Fibroblast of lung (primary cell): ENCODE measurements at regions not wholly inside any gene's neighbourhood (a gene's known extent, or its start where the extent isn't known, plus 50 kb on each side); places are given as distances from the start of the nearest gene placed in this dataset.

Experiments used
- DNase-seq, 2 donors: peaks; one replicate each; pipeline versions ENCODE4 v3.0.0 to v3.0.0-alpha.2; 2010; ENCODE audit warnings: low read depth in 2 of 2
- H2AFZ ChIP-seq: 2 replicates; pipeline ENCODE4 v1.5.1; 2012; ENCODE audit warnings: low read length, control low read depth, inconsistent platforms
- H3K27ac ChIP-seq: 2 replicates; pipeline ENCODE4 v1.5.1; 2011; ENCODE audit warnings: low read length, control low read depth; ENCODE audit not compliant: insufficient read depth
- H3K27me3 ChIP-seq: 2 replicates; pipeline ENCODE4 v1.5.1; 2011; ENCODE audit warnings: mild to moderate bottlenecking, low read length; ENCODE audit not compliant: control insufficient read depth, insufficient read depth
- H3K36me3 ChIP-seq: 2 replicates; pipeline ENCODE4 v1.5.1; 2011; ENCODE audit warnings: low read length; ENCODE audit not compliant: control insufficient read depth, insufficient read depth
- H3K4me1 ChIP-seq: 2 replicates; pipeline ENCODE4 v1.5.1; 2011; ENCODE audit warnings: low read length; ENCODE audit not compliant: control insufficient read depth, insufficient read depth; ENCODE audit errors: extremely low read depth
- H3K4me2 ChIP-seq: 2 replicates; pipeline ENCODE4 v1.5.1; 2011; ENCODE audit warnings: low read length, control low read depth; ENCODE audit not compliant: insufficient read depth; ENCODE audit errors: extremely low read depth
- H3K4me3 ChIP-seq, 4 experiments: fragments of 200-600 bp in 1 of 4; sonication (generic) in 1 of 4; replicated peaks in 1 of 4; 2 replicates each; pipeline ENCODE4 v1.5.1; 2011 to 2016; ENCODE audit warnings: low read length in 4 of 4, low read depth in 3 of 4, mild to moderate bottlenecking in 3 of 4, control low read depth in 2 of 4, inconsistent platforms in 1 of 4, mixed read lengths in 1 of 4; ENCODE audit not compliant: insufficient read depth in 1 of 4; ENCODE audit errors: control extremely low read depth in 1 of 4
- H3K79me2 ChIP-seq: 2 replicates; pipeline ENCODE4 v1.5.1; 2012; ENCODE audit warnings: mild to moderate bottlenecking, low read length, inconsistent platforms; ENCODE audit not compliant: control insufficient read depth, insufficient read depth
- H3K9ac ChIP-seq: 2 replicates; pipeline ENCODE4 v1.5.1; 2011; ENCODE audit warnings: mild to moderate bottlenecking, low read length, control low read depth; ENCODE audit not compliant: insufficient read depth
- H3K9me3 ChIP-seq: 2 replicates; pipeline ENCODE4 v1.5.1; 2012; ENCODE audit warnings: low read depth, low read length; ENCODE audit not compliant: control insufficient read depth, insufficient read depth
- H4K20me1 ChIP-seq: 2 replicates; pipeline ENCODE4 v1.5.1; 2011; ENCODE audit warnings: low read length; ENCODE audit not compliant: control insufficient read depth, insufficient read depth; ENCODE audit errors: extremely low read depth
- CTCF ChIP-seq, 2 donors: IDR thresholded peaks in 1 of 2; conservative IDR thresholded peaks in 1 of 2; 1 replicate in 1 of 2; 2 replicates in 1 of 2; pipeline ENCODE4 v1.5.1; 2011 to 2012; ENCODE audit warnings: low read length in 2 of 2, control low read depth in 1 of 2, inconsistent platforms in 1 of 2, low read depth in 1 of 2, mild to moderate bottlenecking in 1 of 2
- EZH2 ChIP-seq: IDR thresholded peaks from 2 replicates; pipeline ENCODE4 v1.5.1; 2012; ENCODE audit warnings: low read length, control low read depth, mild to moderate bottlenecking; ENCODE audit errors: missing control alignments

GRCh38 chr16:13793841-13794409 is 126.0 kb upstream of the ERCC4 start:
- Histone ChIP-seq H2AFZ (no peak overlapping the region), H3K4me3 (no peak overlapping the region), H3K27me3 (no peaks in the 10 kb centered on the region), H3K36me3 (no peaks in the 10 kb centered on the region), H3K9ac (no peak overlapping the region), H3K4me2 (no peak overlapping the region), H3K9me3 (no peaks in the 10 kb centered on the region), H3K4me1 (no peaks in the 10 kb centered on the region), H3K79me2 (no peaks in the 10 kb centered on the region), H3K27ac (no peak overlapping the region), H4K20me1 (no peaks in the 10 kb centered on the region)
- no peak for TF ChIP-seq EZH2
- no peak for TF ChIP-seq CTCF (conservative IDR thresholded peaks at IDR 0.05 in 1 of 2, IDR thresholded peaks at IDR 0.05 in 1 of 2; ENCODE audit: low read depth in 1 of 2, low read length in 2 of 2)
- no peak for DNase-seq

GRCh38 chr16:13795131-13795530 is 124.8 kb upstream of the ERCC4 start:
- TF ChIP-seq EZH2, result no peak
- TF ChIP-seq CTCF (conservative IDR thresholded peaks at IDR 0.05 in 1 of 2, IDR thresholded peaks at IDR 0.05 in 1 of 2; ENCODE audit: low read depth in 1 of 2, low read length in 2 of 2), result no peak
- H3K27ac ChIP-seq, result no peak overlapping the region
- H3K9ac ChIP-seq, result no peak overlapping the region
- no peak for DNase-seq
- no peak overlapping the region for H2AFZ ChIP-seq
- no peaks in the 10 kb centered on the region for H3K9me3 ChIP-seq
- H3K4me1 ChIP-seq, result no peaks in the 10 kb centered on the region
- no peaks in the 10 kb centered on the region for H3K79me2 ChIP-seq
- H3K4me2 ChIP-seq, result no peak overlapping the region
- H3K36me3 ChIP-seq, result no peaks in the 10 kb centered on the region
- no peak overlapping the region for H3K4me3 ChIP-seq
- H3K27me3 ChIP-seq, result no peaks in the 10 kb centered on the region
- no peaks in the 10 kb centered on the region for H4K20me1 ChIP-seq

GRCh38 chr16:13797718-13798117 is 122.2 kb upstream of the ERCC4 start:
- H3K27me3 ChIP-seq, result no peaks in the 10 kb centered on the region
- H3K27ac ChIP-seq, result no peak overlapping the region
- no peak overlapping the region for H3K9ac ChIP-seq
- H4K20me1 ChIP-seq, result no peaks in the 10 kb centered on the region
- no peak overlapping the region for H3K4me3 ChIP-seq
- no peak overlapping the region for H2AFZ ChIP-seq
- no peak overlapping the region for H3K4me2 ChIP-seq
- TF ChIP-seq CTCF (conservative IDR thresholded peaks at IDR 0.05 in 1 of 2, IDR thresholded peaks at IDR 0.05 in 1 of 2; ENCODE audit: low read depth in 1 of 2, low read length in 2 of 2) (no peak), EZH2 (no peak)
- DNase-seq, result no peak
- no peaks in the 10 kb centered on the region for H3K79me2 ChIP-seq
- H3K9me3 ChIP-seq, result no peaks in the 10 kb centered on the region
- H3K4me1 ChIP-seq, result no peaks in the 10 kb centered on the region
- H3K36me3 ChIP-seq, result no peaks in the 10 kb centered on the region
